CD4-positive, alpha-beta T cell treated with Interleukin-4 for 4 hours (primary cell): ENCODE measurements at regions not wholly inside any gene's neighbourhood (a gene's known extent, or its start where the extent isn't known, plus 50 kb on each side); places are given as distances from the start of the nearest gene placed in this dataset.

ENCODE experiments used
- DNase-seq: peaks from one replicate; pipeline ENCODE4 v3.0.0-alpha.2; 2020

DNA sequence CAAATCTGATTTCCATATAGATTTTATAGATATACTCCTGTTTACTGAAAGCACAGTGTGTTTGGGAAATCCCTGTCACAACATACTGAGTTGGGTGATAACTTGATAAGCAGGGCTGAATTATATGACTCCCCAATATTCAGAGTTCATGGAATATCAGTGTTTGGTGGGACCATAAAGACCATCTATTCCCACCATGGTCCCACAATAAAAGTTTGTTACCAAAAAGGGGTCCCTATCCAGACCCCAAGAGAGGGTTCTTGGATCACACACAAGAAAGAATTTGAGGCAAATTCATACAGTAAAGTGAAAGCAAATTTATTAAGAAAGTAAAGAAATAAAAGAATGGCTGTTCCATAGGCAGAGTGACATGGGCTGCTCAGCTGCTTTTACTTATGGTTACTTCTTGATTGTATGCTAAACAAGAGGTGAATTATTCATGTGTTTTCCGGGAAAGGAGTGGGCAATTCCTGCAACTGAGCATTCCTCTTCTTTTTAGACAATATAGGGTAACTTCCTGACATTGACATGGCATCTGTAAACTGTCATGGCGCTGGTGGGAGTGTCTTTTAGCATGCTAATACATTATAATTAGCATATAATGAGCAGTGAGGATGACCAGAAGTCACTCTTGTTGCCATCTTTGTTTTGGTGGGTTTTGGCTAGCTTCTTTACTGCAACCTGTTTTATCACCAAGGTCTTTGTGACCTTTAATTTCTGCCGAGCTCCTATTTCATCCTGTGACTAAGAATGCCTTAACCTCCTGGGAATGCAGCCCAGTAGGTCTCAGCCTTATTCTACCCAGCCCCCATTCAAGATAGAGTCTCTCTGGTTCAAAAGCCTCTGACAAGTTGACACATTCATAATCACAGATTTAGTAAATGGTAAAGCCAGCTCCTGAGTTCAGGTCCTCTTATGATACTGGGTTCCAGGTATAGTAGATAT, 240.6 kb upstream of the PDGFD start:
- no peak for DNase-seq

DNA sequence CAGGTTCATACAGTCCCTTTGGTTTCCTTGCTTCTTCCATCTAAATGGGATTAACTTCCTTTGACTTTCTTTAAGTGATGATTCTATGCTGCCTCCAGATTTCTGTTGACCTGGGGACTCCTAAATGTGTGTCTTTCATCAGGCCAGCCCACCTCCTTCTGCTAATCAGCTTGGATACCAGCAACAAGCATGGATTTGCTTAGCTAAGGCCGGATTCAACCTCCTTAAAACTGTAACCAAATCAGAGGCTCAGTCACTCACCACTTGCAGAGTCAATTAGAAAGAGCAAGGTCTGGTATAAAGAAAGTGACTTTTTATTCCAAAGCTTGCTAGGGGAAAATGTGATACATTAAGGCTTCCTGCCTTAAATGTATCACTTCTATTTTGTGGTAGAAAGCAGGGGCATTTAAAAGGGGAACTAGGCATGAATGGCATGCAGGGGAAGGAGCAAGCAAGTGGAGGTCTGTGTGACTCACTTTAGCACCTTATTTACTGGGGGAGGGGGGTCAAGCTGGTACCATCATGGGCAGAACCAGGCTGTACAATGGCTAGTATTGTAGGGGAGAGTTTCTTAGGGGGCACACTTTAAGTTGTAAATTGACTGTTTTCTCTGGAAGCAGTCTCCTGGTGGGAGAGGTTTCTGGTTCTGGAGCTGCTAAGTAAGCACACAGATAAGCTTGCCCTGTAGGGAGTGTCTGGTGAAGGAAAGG, 239.0 kb upstream of the PDGFD start:
- no peak for DNase-seq

DNA sequence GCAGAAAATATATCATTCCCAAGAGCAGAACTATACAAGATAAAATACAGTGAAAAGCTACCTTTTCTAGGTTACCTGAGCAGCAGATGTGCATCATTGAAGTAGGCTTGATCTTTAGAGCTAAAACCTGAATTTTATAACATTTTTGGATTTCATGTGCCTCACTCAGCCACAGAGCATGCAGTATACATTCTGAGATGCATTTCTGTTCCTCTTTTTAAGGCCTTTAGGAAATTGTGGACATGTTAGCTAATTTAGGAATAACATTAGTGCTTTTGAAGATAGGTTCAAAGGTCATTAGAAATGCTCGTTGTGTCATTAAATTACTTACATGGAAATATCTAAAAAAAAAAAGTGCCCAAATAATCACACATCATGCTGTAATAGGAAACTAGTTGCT, 230.6 kb upstream of the PDGFD start:
- DNase-seq = no peak

- DNase-seq = no peak
These were observed 226.7 kb upstream of the PDGFD start for GRCh38 chr11:104390651-104391050.

DNA sequence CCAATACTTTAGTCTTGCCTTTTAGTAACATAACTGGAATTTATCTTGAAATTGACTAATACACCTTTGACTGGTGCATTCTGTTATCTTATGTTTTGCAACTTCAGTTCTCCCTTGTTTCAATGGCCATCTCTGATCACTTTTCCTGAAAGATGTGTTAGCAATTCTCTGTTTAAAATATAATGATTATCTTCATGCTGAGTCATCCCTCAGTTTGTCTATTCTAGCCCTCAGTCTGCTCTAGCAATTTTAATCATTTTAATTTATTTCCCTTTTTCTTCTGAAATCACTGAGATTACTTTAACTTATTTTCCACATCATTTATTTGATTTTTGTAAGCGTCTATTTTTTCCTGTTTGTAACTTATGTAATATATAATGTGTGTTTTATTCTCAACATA, 221.9 kb upstream of the PDGFD start:
- no peak for DNase-seq

DNA sequence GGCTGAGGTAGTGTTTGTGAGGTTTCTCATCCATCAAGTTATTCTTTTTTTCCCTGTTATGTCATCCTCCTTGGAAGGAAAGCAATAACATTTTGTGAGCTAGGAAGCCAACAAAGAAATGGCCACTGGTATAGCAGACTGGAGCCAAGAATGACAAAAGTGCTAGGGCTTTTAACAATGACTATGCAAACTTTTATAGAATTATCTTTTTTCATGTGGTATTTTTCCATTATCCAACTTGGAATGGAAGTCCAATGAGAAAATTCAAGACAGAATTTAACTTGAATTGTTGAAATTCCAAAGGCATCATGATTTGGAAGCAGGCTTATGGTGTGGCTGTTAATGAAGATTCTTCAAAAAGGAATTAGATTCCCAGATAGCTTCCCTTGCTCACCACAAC, 216.4 kb upstream of the PDGFD start:
- no peak for DNase-seq

GRCh38 chr11:104372111-104372510, 208.2 kb upstream of the PDGFD start:
- no peak for DNase-seq

- no peak for DNase-seq
These were observed 206.5 kb upstream of the PDGFD start for GRCh38 chr11:104370478-104370877.

- no peak for DNase-seq
These were observed 205.8 kb upstream of the PDGFD start for GRCh38 chr11:104369761-104370160.

- DNase-seq = no peak
These were observed 202.4 kb upstream of the PDGFD start for GRCh38 chr11:104366321-104366734.

GRCh38 chr11:104365676-104366075, 201.7 kb upstream of the PDGFD start:
- DNase-seq = no peak

DNA sequence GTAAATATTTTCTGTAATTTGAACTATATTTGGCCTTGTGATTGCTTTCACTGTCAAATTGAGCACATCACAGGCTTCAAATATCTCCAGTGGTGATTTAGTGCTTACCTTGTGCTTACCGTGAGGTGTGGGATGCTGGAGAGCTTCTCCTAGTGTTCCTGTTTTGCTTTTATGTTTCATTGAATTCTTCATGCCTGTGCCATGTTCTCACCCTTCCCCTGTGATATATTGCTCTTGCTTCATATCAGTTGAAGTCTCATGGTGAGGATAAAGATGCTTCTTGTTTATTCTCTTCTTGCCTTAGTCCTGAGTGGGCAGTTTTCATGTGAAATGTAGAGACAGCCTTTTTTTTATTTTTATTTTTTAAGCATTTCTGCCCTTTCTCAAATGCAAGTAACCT, 198.0 kb upstream of the PDGFD start:
- DNase-seq = no peak

GRCh38 chr11:104352036-104352435, 188.1 kb upstream of the PDGFD start:
- DNase-seq = no peak

GRCh38 chr11:104343578-104343977, 179.6 kb upstream of the PDGFD start:
- DNase-seq = no peak

DNA sequence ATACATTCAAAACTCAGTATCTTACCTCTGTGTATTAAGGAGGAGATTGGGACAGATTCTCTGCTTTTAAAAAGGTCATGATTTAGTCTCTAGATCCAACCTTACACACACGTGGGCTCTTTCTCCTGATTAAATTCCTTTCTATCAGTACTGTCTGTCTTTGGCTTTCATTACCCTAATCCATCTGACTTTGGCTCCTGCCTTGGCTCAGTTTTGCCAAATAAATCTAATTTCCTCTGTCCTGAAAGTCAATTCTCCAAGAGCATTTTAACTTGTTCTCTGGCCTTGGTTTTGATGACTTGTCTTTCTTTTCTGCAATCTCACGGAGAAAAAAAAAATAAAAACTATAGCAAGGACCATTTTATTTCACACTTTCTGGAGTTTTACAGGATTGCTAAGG, 176.6 kb upstream of the PDGFD start:
- DNase-seq = no peak

DNA sequence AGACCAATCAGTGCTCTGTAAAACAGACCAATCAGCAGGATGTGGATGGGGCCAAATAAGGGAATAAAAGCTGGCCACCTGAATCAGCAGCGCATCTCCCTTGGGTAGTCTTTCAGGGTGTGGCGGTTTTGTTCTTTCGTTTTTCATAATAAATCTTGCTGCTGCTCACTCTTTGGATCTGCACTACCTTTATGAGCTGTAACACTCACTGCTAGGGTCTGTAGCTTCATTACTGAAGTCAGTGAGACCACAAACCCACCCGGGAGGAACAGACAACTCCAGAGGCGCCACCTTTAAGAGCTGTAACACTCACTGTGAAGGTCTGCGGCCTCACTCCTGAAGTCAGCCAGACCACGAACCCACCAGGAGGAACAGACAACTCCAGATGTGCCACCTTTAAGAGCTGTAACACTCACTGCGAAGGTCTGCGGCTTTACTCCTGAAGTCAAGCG, 175.5 kb upstream of the PDGFD start:
- DNase-seq = no peak

GRCh38 chr11:104338186-104338585, 174.2 kb upstream of the PDGFD start:
- no peak for DNase-seq

DNA sequence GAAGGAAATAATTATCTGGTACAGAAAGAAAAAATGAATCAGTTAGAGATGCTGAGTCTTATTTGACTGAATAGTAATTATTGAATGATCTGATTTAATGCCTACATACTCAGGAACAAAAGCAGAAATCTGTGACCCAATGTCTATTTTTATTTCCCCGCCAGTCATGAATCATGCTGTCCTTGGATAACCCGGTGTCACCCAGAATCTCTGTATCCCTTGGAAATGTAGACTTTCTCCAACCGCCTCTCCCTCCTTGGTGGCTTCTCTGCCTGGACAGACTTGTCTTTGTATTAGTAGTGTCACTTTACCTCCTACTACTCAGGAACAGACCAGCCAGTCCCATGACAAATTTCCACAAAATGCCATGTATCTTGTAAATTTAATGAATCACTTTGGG, 173.3 kb upstream of the PDGFD start:
- no peak for DNase-seq

- no peak for DNase-seq
These were observed 170.0 kb upstream of the PDGFD start for GRCh38 chr11:104333977-104334376.

DNA sequence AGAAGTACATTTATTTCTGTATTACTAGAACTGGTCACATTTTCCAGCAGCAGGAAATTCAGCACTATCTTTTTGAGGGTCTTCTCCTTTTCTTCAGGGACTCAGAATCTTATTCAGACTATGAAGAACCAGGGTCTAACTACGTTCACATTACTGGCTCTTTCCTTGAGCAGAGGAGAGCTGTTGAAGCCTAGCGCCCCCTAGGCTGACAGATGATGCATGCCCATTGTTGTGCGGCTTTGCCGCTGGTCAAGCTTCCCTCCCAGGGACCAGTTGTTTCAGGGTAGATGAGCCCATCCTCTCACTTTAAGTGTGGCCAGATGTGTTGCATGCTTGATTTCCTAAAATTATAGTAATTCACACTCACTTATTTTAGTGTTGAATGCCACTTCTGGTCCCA, 168.2 kb upstream of the PDGFD start:
- DNase-seq = no peak

- DNase-seq = no peak
These were observed 165.2 kb upstream of the PDGFD start for GRCh38 chr11:104329078-104329665.

DNA sequence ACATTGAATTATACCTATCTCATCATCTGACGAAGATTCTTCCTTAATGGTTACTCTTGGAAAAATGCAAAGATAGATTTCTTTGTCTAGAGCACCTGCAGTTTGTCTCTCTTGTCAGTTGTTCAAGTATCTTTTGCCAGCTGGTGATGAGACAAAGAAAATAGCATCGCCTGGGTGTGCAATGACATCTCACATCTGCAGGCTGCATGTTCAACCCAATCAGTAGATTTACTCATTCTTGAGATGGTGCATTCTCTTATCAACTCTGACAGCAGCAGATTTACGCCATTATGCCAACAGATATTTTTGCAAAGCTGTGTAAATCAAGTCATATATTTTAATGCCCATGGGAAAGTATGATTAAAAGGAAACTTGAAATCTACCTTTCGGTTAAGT, 164.6 kb upstream of the PDGFD start:
- no peak for DNase-seq

DNA sequence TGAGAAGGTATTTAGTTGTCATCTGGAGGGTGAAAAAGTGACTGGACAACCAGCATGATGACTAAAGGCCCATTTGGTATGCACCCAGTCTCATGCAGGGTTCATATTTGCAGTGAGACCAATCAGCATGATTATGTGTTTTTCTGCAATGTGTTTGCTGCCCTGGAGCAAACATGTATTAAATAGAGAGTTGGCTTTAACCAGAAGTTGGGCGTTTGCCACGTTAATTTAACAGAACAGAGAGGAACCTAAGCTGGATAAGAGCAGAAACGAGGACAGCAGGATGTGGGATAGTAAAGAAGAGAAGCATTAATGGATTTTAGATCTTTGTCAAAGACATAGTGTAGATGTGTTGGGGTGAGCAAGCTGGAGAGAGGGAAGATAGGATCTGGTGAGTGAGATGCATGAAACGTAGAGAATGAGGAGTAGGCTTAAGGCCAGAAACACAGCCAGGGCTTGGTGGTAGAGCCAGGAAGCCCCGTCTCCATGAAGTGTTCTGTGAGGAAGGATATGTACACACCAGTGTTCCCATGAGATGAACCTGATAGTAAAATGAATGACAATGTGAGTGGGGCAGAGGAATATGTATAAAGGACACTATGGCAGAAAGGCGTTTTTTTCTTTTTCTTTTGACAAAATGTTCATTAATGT, 164.0 kb upstream of the PDGFD start:
- no peak for DNase-seq
